ENCODE measurements at regions not wholly inside any gene's neighbourhood (a gene's known extent, or its start where the extent isn't known, plus 50 kb on each side); places are given as distances from the start of the nearest gene placed in this dataset.

GRCh38 chr11:90453525-90453924, 230.7 kb upstream of the CHORDC1 start:
- no peaks in the 10 kb centered on the region for H3K36me3 ChIP-seq
- DNase-seq = no peak
- no peak for TF ChIP-seq POLR2AphosphoS5 (IDR thresholded peaks at IDR 0.05)
- TF ChIP-seq POLR2A (IDR thresholded peaks at IDR 0.05) = no peak
- TF ChIP-seq EP300 (IDR thresholded peaks at IDR 0.05) = no peak
- no peak for TF ChIP-seq CTCF (IDR thresholded peaks at IDR 0.05)

GRCh38 chr11:90449606-90450005, 226.8 kb upstream of the CHORDC1 start:
- Histone ChIP-seq H3K9me3 (no peaks in the 10 kb centered on the region), H3K27me3 (no peaks in the 10 kb centered on the region), H3K4me1 (no peaks in the 10 kb centered on the region), H3K4me3 (no peak overlapping the region), H3K36me3 (no peaks in the 10 kb centered on the region), H3K27ac (no peak overlapping the region)
- WGBS, 2 donors = 82 to 91% methylated on average over 2 of the region's 2 CpGs
- TF ChIP-seq POLR2A (IDR thresholded peaks at IDR 0.05) (no peak), EP300 (IDR thresholded peaks at IDR 0.05) (no peak), CTCF (IDR thresholded peaks at IDR 0.05) (no peak), POLR2AphosphoS5 (IDR thresholded peaks at IDR 0.05) (no peak)
- no peak for ATAC-seq (ENCODE audit: low FRiP score in 2 of 2)
- DNase-seq = no peak

More at GRCh38 chr11:90453525-90453924, 230.7 kb upstream of the CHORDC1 start:
- Histone ChIP-seq H3K9me3 (no peaks in the 10 kb centered on the region), H3K27me3 (no peaks in the 10 kb centered on the region), H3K4me1 (no peaks in the 10 kb centered on the region), H3K4me3 (no peak overlapping the region), H3K27ac (no peak overlapping the region)
- ATAC-seq (ENCODE audit: low FRiP score in 2 of 2) = no peak

GRCh38 chr11:90448256-90448655, 225.4 kb upstream of the CHORDC1 start:
- DNase-seq (no peak), ATAC-seq (ENCODE audit: low FRiP score in 2 of 2) (no peak)
- H3K36me3 ChIP-seq = no peaks in the 10 kb centered on the region
- no peaks in the 10 kb centered on the region for H3K9me3 ChIP-seq
- 37 to 59% methylated on average over 4 of the region's 4 CpGs for WGBS, 2 donors
- no peaks in the 10 kb centered on the region for H3K4me1 ChIP-seq
- no peak overlapping the region for H3K4me3 ChIP-seq
- no peaks in the 10 kb centered on the region for H3K27me3 ChIP-seq
- TF ChIP-seq POLR2A (IDR thresholded peaks at IDR 0.05) (no peak), EP300 (IDR thresholded peaks at IDR 0.05) (no peak), CTCF (IDR thresholded peaks at IDR 0.05) (no peak), POLR2AphosphoS5 (IDR thresholded peaks at IDR 0.05) (no peak)
- no peak overlapping the region for H3K27ac ChIP-seq

- H3K9me3 ChIP-seq = no peaks in the 10 kb centered on the region
- no peaks in the 10 kb centered on the region for H3K36me3 ChIP-seq
- H3K4me3 ChIP-seq = no peak overlapping the region
- H3K27me3 ChIP-seq = no peaks in the 10 kb centered on the region
- no peak for TF ChIP-seq EP300 (IDR thresholded peaks at IDR 0.05)
- no peak overlapping the region for H3K27ac ChIP-seq
- DNase-seq (no peak), ATAC-seq (ENCODE audit: low FRiP score in 2 of 2) (no peak)
- WGBS, 2 donors = 76 to 84% methylated on average over 5 of the region's 5 CpGs
- H3K4me1 ChIP-seq = no peaks in the 10 kb centered on the region
Observed at GRCh38 chr11:90447618-90448017, 224.8 kb upstream of the CHORDC1 start.

GRCh38 chr11:90446207-90446606, 223.4 kb upstream of the CHORDC1 start:
- Histone ChIP-seq H3K9me3 (no peaks in the 10 kb centered on the region), H3K4me3 (no peak overlapping the region), H3K27ac (no peak overlapping the region), H3K4me1 (no peaks in the 10 kb centered on the region), H3K36me3 (no peaks in the 10 kb centered on the region), H3K27me3 (no peaks in the 10 kb centered on the region)
- ATAC-seq (ENCODE audit: low FRiP score in 2 of 2) (no peak), DNase-seq (no peak)
- WGBS, 2 donors = 38 to 66% methylated on average over 2 of the region's 2 CpGs
- TF ChIP-seq CTCF (IDR thresholded peaks at IDR 0.05) = no peak
- TF ChIP-seq EP300 (IDR thresholded peaks at IDR 0.05) = no peak
- TF ChIP-seq POLR2A (IDR thresholded peaks at IDR 0.05) = no peak
- TF ChIP-seq POLR2AphosphoS5 (IDR thresholded peaks at IDR 0.05) = no peak
